ENCODE measurements at regions not wholly inside any gene's neighbourhood (a gene's known extent, or its start where the extent isn't known, plus 50 kb on each side); places are given as distances from the start of the nearest gene placed in this dataset.

GRCh38 chr11:38476808-38477575 is 1879.0 kb upstream of the RAG2 start:
- POLR2A ChIA-PET = no interaction called here
- no peak for ATAC-seq

DNA sequence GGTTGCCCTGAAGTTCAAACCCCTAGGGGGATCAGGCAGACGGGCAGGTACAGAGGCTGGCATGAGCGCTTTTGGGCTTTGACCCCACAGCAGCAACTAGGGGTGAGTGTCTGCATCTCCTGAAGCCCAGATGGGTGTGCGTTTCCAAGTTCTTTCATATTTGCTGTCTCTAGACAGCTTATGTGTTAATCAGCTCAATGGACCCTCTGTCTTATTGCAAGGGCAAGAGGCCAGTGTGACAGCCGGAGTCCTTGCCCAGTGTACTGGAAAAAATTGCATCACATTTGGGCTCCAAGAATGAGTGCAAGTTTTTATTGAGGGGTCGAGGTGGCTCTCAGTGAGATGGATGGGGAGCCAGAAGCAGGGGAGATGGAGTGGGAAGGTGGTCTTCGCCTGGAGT is 1863.7 kb upstream of the RAG2 start:
- Histone ChIP-seq H3K4me1 (ENCODE audit: control insufficient read depth, insufficient read depth, low read length) (no peaks in the 10 kb centered on the region), H3K9me3 (ENCODE audit: control insufficient read depth, insufficient read depth, low read depth, low read length) (no peaks in the 10 kb centered on the region), H3K4me3 (ENCODE audit: low read depth in 2 of 2, low read length in 2 of 2) (no peak overlapping the region), H3K27me3 (ENCODE audit: control insufficient read depth, insufficient read depth, low read length) (no peaks in the 10 kb centered on the region), H3K27ac (ENCODE audit: low read length) (no peak overlapping the region), H3K36me3 (ENCODE audit: control insufficient read depth, insufficient read depth, low read length) (no peaks in the 10 kb centered on the region)
- ATAC-seq = no peak
- no peak for DNase-seq (ENCODE audit: low read depth, low spot score)
- ChIA-PET CTCF (no interaction called here), POLR2A (no interaction called here)
- intact Hi-C loops (cut with micrococcal nuclease; ENCODE audit: unreplicated experiment) (no loop called here), in situ Hi-C loops (cut with HindIII; ENCODE audit: low pct_unique_long_range_greater_than_20kb, low sequenced_read_pairs) (no loop called here)
- no TSS peak for BruUV-seq (replicated peaks)
- TF ChIP-seq REST (IDR thresholded peaks at IDR 0.05; ENCODE audit: insufficient read depth in 1 of 2, low read depth in 2 of 2, low read length in 1 of 2) (no peak), SIN3A (IDR thresholded peaks at IDR 0.05; ENCODE audit: borderline replicate concordance, insufficient read depth, low read depth, low read length) (no peak), POLR2AphosphoS5 (IDR thresholded peaks at IDR 0.05; ENCODE audit: low read depth, low read length) (no peak), TCF7L2 (IDR thresholded peaks at IDR 0.05; ENCODE audit: low read depth, low read length) (no peak), CTCF (IDR thresholded peaks at IDR 0.05) (no peak)

More at GRCh38 chr11:38476808-38477575, 1879.0 kb upstream of the RAG2 start:
- in situ Hi-C loops (cut with HindIII; ENCODE audit: low pct_unique_long_range_greater_than_20kb, low sequenced_read_pairs) (no loop called here), intact Hi-C loops (cut with micrococcal nuclease; ENCODE audit: unreplicated experiment) (no loop called here)
- H3K36me3 ChIP-seq (ENCODE audit: control insufficient read depth, insufficient read depth, low read length) = no peaks in the 10 kb centered on the region
- CTCF ChIA-PET = no interaction called here
- TF ChIP-seq SIN3A (IDR thresholded peaks at IDR 0.05; ENCODE audit: borderline replicate concordance, insufficient read depth, low read depth, low read length) (no peak), POLR2AphosphoS5 (IDR thresholded peaks at IDR 0.05; ENCODE audit: low read depth, low read length) (no peak), TCF7L2 (IDR thresholded peaks at IDR 0.05; ENCODE audit: low read depth, low read length) (no peak), CTCF (IDR thresholded peaks at IDR 0.05) (no peak), REST (IDR thresholded peaks at IDR 0.05; ENCODE audit: insufficient read depth in 1 of 2, low read depth in 2 of 2, low read length in 1 of 2) (no peak)
- no peak overlapping the region for H3K4me3 ChIP-seq (ENCODE audit: low read depth in 2 of 2, low read length in 2 of 2)
- no peak for DNase-seq (ENCODE audit: low read depth, low spot score)
- no peaks in the 10 kb centered on the region for H3K4me1 ChIP-seq (ENCODE audit: control insufficient read depth, insufficient read depth, low read length)
- no peaks in the 10 kb centered on the region for H3K27me3 ChIP-seq (ENCODE audit: control insufficient read depth, insufficient read depth, low read length)
- BruUV-seq (replicated peaks) = no TSS peak
- H3K9me3 ChIP-seq (ENCODE audit: control insufficient read depth, insufficient read depth, low read depth, low read length) = no peaks in the 10 kb centered on the region
- no peak overlapping the region for H3K27ac ChIP-seq (ENCODE audit: low read length)

Measured in Panc1 (cell line).